ENCODE measurements at regions not wholly inside any gene's neighbourhood (a gene's known extent, or its start where the extent isn't known, plus 50 kb on each side); places are given as distances from the start of the nearest gene placed in this dataset.
A peak's percentile ranks its signal among the peaks of the same experiment; 100 is the strongest.

- Histone ChIP-seq H3K79me1 (ENCODE audit: low read depth, low read length) (no peaks in the 10 kb centered on the region), H3K4ac (replicated peaks; ENCODE audit: insufficient read length, low read depth, low read length) (no peak overlapping the region), H2BK120ac (replicated peaks; ENCODE audit: low read depth, low read length) (no peak overlapping the region), H2AFZ (ENCODE audit: low read length) (no peak overlapping the region), H2AK5ac (ENCODE audit: low read depth, low read length) (no peak overlapping the region), H3K79me2 (ENCODE audit: control insufficient read depth in 1 of 2, insufficient read depth in 2 of 2, low read length in 2 of 2) (no peaks in the 10 kb centered on the region), H4K20me1 (replicated peaks in 1 of 2; ENCODE audit: control insufficient read depth in 1 of 2, insufficient read depth in 2 of 2, low read length in 2 of 2) (no peaks in the 10 kb centered on the region), H4K8ac (ENCODE audit: extremely low read depth, insufficient read depth, low read length) (no peak overlapping the region), H2BK20ac (ENCODE audit: low read length) (no peak overlapping the region), H3K9me3 (ENCODE audit: insufficient read depth in 2 of 2, low read depth in 1 of 2, low read length in 1 of 2) (no peaks in the 10 kb centered on the region), H3K36me3 (ENCODE audit: control insufficient read depth in 2 of 4, insufficient read depth in 4 of 4, low read length in 3 of 4) (no peaks in the 10 kb centered on the region), H3K18ac (ENCODE audit: extremely low read depth, low read length) (no peak overlapping the region), H2BK12ac (ENCODE audit: low read depth, low read length) (no peak overlapping the region), H3K4me2 (ENCODE audit: insufficient read depth in 1 of 2, low read depth in 2 of 2, low read length in 2 of 2) (no peak overlapping the region), H3K9ac (replicated peaks in 1 of 4; ENCODE audit: extremely low read depth in 1 of 4, low read depth in 3 of 4, low read length in 3 of 4) (no peak overlapping the region), H3K4me3 (ENCODE audit: extremely low read depth in 1 of 4, insufficient read depth in 2 of 4, low read depth in 3 of 4, low read length in 4 of 4) (no peak overlapping the region), H4K5ac (ENCODE audit: insufficient read length, low read depth, low read length) (no peak overlapping the region), H2BK5ac (ENCODE audit: low read depth, low read length) (no peak overlapping the region), H2BK15ac (ENCODE audit: low read length) (no peak overlapping the region), H3K23ac (ENCODE audit: insufficient read length) (no peak overlapping the region), H3K27ac (ENCODE audit: low read depth, low read length) (no peak overlapping the region), H3K14ac (ENCODE audit: insufficient read length) (no peak overlapping the region), H3K4me1 (replicated peaks in 1 of 4; ENCODE audit: control insufficient read depth in 3 of 4, insufficient read depth in 4 of 4, low read length in 3 of 4) (peaks cover 2 to 10% (median 2%) of the 10 kb centered on the region in 4 experiments; a peak in 3 of 7 replicates), H3K23me2 (ENCODE audit: low read depth, low read length) (peaks cover 2% of the 10 kb centered on the region; the same call in 1 of the 2 replicates), H4K91ac (replicated peaks; ENCODE audit: insufficient read length, low read length) (no peak overlapping the region), H3K56ac (replicated peaks; ENCODE audit: insufficient read length, low read depth, low read length) (no peak overlapping the region), H3K27me3 (replicated peaks in 1 of 4; ENCODE audit: control insufficient read depth in 3 of 4, extremely low read depth in 1 of 4, insufficient read depth in 3 of 4, low read length in 3 of 4) (no peaks in the 10 kb centered on the region)
- DNase-seq (ENCODE audit: low read depth in 1 of 2, low spot score in 2 of 2) (no peak), FAIRE-seq (no peak)
- TF ChIP-seq, protein P1, sequence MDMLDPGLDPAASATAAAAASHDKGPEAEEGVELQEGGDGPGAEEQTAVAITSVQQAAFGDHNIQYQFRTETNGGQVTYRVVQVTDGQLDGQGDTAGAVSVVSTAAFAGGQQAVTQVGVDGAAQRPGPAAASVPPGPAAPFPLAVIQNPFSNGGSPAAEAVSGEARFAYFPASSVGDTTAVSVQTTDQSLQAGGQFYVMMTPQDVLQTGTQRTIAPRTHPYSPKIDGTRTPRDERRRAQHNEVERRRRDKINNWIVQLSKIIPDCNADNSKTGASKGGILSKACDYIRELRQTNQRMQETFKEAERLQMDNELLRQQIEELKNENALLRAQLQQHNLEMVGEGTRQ (IDR thresholded peaks at IDR 0.05; ENCODE audit: low read length) = peak; percentile 31; the same call in 1 of the 2 replicates
- no peak for TF ChIP-seq TBP (IDR thresholded peaks at IDR 0.05; ENCODE audit: low read depth, low read length)
- ChIA-PET CTCF (ENCODE audit: partially characterized antibody) (interaction anchor here (1.2 kb wide), 1 partner anchor 32 kb away, joined by 3 read pairs; no protein-coding TSS in a partner anchor), POLR2A (ENCODE audit: partially characterized antibody) (no interaction called here)
- 94% methylated on average over 5 of the region's 5 CpGs; no CpG with 5 or more reads in 1 of the 2 experiments for WGBS, 2 experiments (ENCODE audit: extremely low coverage in 1 of 2, insufficient coverage in 1 of 2, insufficient read length in 1 of 2, insufficient replicate concordance in 2 of 2, low coverage in 1 of 2, low lambda C conversion rate in 2 of 2, missing lambda C conversion rate in 1 of 2)
Measured at GRCh38 chr20:37596168-37596567, 68.5 kb upstream of the BLCAP start.

Data from H1 (cell line).